HFF-Myc (cell line): ENCODE measurements at regions not wholly inside any gene's neighbourhood (a gene's known extent, or its start where the extent isn't known, plus 50 kb on each side); places are given as distances from the start of the nearest gene placed in this dataset.

Experiments
- DNase-seq: peaks from one replicate; pipeline ENCODE4 v3.0.0-alpha.2; 2011; ENCODE audit warnings: low read depth; ENCODE audit errors: extremely low read depth
- H3K4me3 ChIP-seq: replicated peaks from 2 replicates; pipeline ENCODE4 v1.5.1; 2011; ENCODE audit warnings: low read depth, mild to moderate bottlenecking, control low read depth, low read length
- TF ChIP-seq, protein P1 (sequence below): IDR thresholded peaks from 2 replicates; pipeline ENCODE4 v1.5.1; 2012; ENCODE audit warnings: mild to moderate bottlenecking, low read depth, low read length, control low read depth; ENCODE audit errors: missing control alignments

DNA sequence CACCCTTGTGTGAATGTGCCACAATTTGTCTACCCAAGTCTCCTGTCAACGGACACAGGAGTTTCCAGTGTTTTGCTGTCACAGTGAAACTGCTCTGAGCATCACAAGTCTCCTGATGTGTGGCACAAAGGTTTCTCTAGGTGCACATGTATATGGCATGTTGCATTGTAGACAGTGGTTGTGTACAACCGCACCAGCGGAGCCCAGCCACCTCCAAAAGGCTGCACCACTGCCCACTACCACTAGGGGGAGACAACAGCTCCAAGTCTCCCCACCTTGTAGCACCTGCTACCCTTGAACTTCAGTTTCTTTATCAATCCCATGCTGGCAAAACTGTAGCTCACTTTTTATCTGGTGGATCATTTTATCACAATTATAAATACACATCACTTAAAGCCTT lies 95.5 kb upstream of the ZNF469 start:
- no peak overlapping the region for H3K4me3 ChIP-seq
- DNase-seq, result no peak
- TF ChIP-seq, protein P1, sequence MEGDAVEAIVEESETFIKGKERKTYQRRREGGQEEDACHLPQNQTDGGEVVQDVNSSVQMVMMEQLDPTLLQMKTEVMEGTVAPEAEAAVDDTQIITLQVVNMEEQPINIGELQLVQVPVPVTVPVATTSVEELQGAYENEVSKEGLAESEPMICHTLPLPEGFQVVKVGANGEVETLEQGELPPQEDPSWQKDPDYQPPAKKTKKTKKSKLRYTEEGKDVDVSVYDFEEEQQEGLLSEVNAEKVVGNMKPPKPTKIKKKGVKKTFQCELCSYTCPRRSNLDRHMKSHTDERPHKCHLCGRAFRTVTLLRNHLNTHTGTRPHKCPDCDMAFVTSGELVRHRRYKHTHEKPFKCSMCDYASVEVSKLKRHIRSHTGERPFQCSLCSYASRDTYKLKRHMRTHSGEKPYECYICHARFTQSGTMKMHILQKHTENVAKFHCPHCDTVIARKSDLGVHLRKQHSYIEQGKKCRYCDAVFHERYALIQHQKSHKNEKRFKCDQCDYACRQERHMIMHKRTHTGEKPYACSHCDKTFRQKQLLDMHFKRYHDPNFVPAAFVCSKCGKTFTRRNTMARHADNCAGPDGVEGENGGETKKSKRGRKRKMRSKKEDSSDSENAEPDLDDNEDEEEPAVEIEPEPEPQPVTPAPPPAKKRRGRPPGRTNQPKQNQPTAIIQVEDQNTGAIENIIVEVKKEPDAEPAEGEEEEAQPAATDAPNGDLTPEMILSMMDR, result peak; percentile 75

DNA sequence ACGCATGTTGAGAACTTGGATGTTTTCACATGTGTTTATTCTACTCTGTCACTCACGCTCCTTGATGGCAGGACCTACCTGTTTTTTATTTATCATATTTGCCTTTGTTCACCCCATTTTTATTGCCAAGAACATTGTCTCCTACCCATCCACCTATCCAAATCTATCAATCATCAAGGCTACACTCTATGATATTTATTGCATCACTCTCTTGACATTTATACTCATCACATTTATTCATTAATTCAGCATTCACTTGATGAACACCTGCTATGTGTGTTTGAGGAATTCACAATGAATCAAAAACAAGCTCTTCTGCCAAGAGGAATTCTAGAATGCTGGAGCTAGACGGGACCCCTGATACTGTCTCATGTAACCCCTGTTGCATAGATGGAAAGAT lies 94.5 kb upstream of the ZNF469 start:
- TF ChIP-seq, protein P1, result no peak
- H3K4me3 ChIP-seq, result no peak overlapping the region
- DNase-seq, result no peak

GRCh38 chr16:88289001-88289400 lies 93.8 kb upstream of the ZNF469 start:
- TF ChIP-seq, protein P1, result no peak
- DNase-seq, result no peak
- H3K4me3 ChIP-seq, result no peak overlapping the region

DNA sequence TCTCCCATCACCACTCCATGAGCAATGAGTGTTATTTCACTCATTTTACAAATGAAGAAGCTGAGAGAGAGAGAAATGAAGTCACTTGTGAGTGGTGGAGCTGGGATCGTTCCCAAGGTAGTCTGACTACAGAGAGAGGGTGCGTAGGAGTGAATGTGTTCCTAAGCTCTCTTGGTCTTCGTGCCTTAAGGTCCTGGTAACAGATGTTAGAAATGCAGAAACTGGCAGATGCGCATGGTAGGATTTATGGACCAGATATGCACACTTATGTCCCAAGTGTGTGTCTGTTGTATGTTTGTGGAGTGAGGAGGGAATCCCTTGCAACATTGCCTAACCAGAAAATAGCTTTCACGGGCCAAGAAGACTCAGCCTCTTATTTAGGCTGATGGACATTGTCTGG lies 93.2 kb upstream of the ZNF469 start:
- TF ChIP-seq, protein P1, result no peak
- no peak overlapping the region for H3K4me3 ChIP-seq
- DNase-seq, result no peak

DNA sequence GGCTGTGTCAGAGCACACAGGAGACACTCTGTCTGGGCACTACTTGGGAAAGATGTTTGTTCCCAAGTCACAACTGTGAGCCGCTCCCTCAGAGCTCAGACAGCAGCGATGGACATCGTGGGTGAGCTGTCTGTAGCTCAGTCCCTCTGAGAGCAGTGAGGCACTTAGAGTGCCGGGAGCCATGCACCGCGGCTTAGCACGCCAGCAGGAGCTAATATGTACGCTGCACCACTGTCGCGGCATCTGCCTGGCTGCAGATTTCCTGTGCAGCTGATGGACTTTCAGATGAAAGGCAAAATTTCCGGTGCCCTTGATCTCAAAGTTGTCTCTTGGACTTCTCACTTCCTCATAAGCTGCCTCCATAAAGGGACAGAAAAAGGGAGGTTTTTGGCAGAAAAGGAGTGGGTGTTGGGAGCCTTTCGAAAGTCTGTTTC lies 92.8 kb upstream of the ZNF469 start:
- TF ChIP-seq, protein P1, result no peak
- H3K4me3 ChIP-seq, result no peak overlapping the region
- DNase-seq, result no peak

DNA sequence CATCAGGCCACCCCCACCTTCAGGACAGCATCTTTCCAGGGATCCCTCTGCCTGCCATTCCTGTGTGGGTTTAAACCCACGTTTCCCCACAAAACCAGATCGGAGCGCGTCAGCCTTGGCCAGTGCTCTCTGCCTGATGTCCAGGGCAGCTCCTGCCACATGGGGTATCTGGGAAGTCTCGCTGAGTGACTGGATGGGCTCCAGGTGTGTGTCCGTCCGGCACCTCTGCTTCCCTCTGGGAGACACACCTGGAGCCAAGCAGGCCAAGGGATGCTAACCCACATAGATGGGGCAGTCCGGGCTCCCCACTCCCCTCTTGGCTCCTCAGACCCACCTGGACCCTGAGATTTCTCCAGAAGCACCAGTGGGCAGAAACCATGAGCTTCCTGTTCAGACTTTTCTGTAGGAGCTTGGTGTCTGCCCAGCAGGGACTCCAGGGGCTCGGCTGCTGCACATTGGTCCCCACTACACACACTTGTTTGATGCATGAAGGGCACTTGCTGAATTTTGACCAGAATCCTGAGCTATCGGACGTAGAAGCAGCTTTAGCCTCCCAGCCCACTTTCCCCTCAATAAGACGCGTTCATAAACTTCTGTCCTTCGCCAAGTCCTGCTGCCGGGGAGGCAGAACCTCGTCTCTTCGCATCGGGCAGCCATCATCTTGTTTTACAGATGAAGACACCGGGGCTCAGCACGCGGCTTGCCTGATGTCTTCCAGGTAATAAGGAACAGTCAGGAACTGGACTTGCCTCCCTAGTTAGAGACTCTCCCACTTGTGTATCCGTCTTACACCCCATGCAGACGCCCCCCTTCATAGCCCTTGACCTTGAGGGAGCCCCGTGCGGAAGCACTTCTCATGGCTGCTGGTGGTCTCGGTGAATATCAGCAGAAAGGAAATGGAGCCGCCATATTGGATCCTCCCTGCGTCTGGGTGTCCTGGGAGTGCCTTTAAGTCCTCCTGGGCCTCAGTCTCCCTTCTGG lies 91.6 kb upstream of the ZNF469 start:
- TF ChIP-seq, protein P1, result no peak
- DNase-seq, result no peak
- no peak overlapping the region for H3K4me3 ChIP-seq
